ENCODE measurements at regions not wholly inside any gene's neighbourhood (a gene's known extent, or its start where the extent isn't known, plus 50 kb on each side); places are given as distances from the start of the nearest gene placed in this dataset.
A peak's percentile ranks its signal among the peaks of the same experiment; 100 is the strongest.
"Not testable (repeated sequence)": the region's sequence is repeated elsewhere in the genome, so short reads cannot be mapped to it uniquely, and the experiment has no call there.

GRCh38 chr12:123056053-123056452 is 75.6 kb downstream of the ARL6IP4 start:
- ChIA-PET CTCF (interaction anchor here (1.2 to 2.1 kb wide), 2 partner anchors 13 to 182 kb away, joined by 5 to 6 read pairs; no protein-coding TSS in a partner anchor), POLR2A (no interaction called here)
- no peak for DNase-seq
- intact Hi-C loops (cut with micrococcal nuclease), result no loop called here
- Mint-ChIP-seq H3K27ac (no peak overlapping the region), H3K4me1 (ENCODE audit: low read depth) (no peaks in the 10 kb centered on the region), H3K9me3 (no peaks in the 10 kb centered on the region), H3K4me3 (no peak overlapping the region), H3K36me3 (no peaks in the 10 kb centered on the region), H3K27me3 (no peaks in the 10 kb centered on the region)

GRCh38 chr12:123055281-123055766 is 74.8 kb downstream of the ARL6IP4 start:
- H3K27ac Mint-ChIP-seq, result no peak overlapping the region
- intact Hi-C loops (cut with micrococcal nuclease), result no loop called here
- peaks cover 4% of the 10 kb centered on the region for H3K4me1 Mint-ChIP-seq (ENCODE audit: low read depth)
- H3K9me3 Mint-ChIP-seq, result no peaks in the 10 kb centered on the region
- DNase-seq, result no peak
- ChIA-PET POLR2A (no interaction called here), CTCF (interaction anchor here (1.2 to 2.1 kb wide), 3 partner anchors 12 to 183 kb away, joined by 4 to 6 read pairs (median 5); no protein-coding TSS in a partner anchor)
- H3K27me3 Mint-ChIP-seq, result no peaks in the 10 kb centered on the region
- H3K36me3 Mint-ChIP-seq, result no peaks in the 10 kb centered on the region
- no peak overlapping the region for H3K4me3 Mint-ChIP-seq

- intact Hi-C loops (cut with micrococcal nuclease), result no loop called here
- Mint-ChIP-seq H3K36me3 (no peaks in the 10 kb centered on the region), H3K9me3 (no peaks in the 10 kb centered on the region), H3K4me1 (ENCODE audit: low read depth) (peaks cover 4% of the 10 kb centered on the region), H3K4me3 (no peak overlapping the region), H3K27ac (no peak overlapping the region), H3K27me3 (no peaks in the 10 kb centered on the region)
- POLR2A ChIA-PET, result no interaction called here
- CTCF ChIA-PET, result interaction anchor here (1.4 kb wide), 1 partner anchor 21 kb away, joined by 4 read pairs; no protein-coding TSS in a partner anchor
- DNase-seq, result no peak
Observed at GRCh38 chr12:123054371-123054770, 73.9 kb downstream of the ARL6IP4 start.

- Mint-ChIP-seq H3K27me3 (no peaks in the 10 kb centered on the region), H3K4me3 (no peak overlapping the region), H3K4me1 (ENCODE audit: low read depth) (peaks cover 8% of the 10 kb centered on the region), H3K27ac (no peak overlapping the region), H3K36me3 (no peaks in the 10 kb centered on the region), H3K9me3 (no peaks in the 10 kb centered on the region)
- DNase-seq, result no peak
- intact Hi-C loops (cut with micrococcal nuclease), result no loop called here
- POLR2A ChIA-PET, result no interaction called here
- CTCF ChIA-PET, result no interaction called here
Observed at GRCh38 chr12:123051556-123051955, 71.1 kb downstream of the ARL6IP4 start.

- Mint-ChIP-seq H3K4me3 (no peak overlapping the region), H3K27ac (no peak overlapping the region), H3K27me3 (no peaks in the 10 kb centered on the region), H3K36me3 (no peaks in the 10 kb centered on the region), H3K9me3 (no peaks in the 10 kb centered on the region), H3K4me1 (ENCODE audit: low read depth) (peaks cover 8% of the 10 kb centered on the region)
- no peak for DNase-seq
- intact Hi-C loops (cut with micrococcal nuclease), result no loop called here
- POLR2A ChIA-PET, result no interaction called here
- CTCF ChIA-PET, result no interaction called here
Observed at GRCh38 chr12:123050913-123051312, 70.4 kb downstream of the ARL6IP4 start.

GRCh38 chr12:123050331-123050831 is 69.9 kb downstream of the ARL6IP4 start:
- H3K4me3 Mint-ChIP-seq, result no peak overlapping the region
- H3K27ac Mint-ChIP-seq, result no peak overlapping the region
- no peaks in the 10 kb centered on the region for H3K9me3 Mint-ChIP-seq
- intact Hi-C loops (cut with micrococcal nuclease), result no loop called here
- POLR2A ChIA-PET, result no interaction called here
- DNase-seq, result peak; percentile 17
- H3K4me1 Mint-ChIP-seq (ENCODE audit: low read depth), result peaks cover 8% of the 10 kb centered on the region
- H3K36me3 Mint-ChIP-seq, result no peaks in the 10 kb centered on the region
- CTCF ChIA-PET, result interaction anchor here (0.9 to 1.5 kb wide), 2 partner anchors 100 to 188 kb away, joined by 3 to 4 read pairs; partner anchors contain the start of gene PITPNM2
- no peaks in the 10 kb centered on the region for H3K27me3 Mint-ChIP-seq

- no peak overlapping the region for H3K4me3 Mint-ChIP-seq
Observed at GRCh38 chr12:123049398-123050240, 69.1 kb downstream of the ARL6IP4 start.

GRCh38 chr12:123047892-123048291 is 67.4 kb downstream of the ARL6IP4 start:
- H3K27ac Mint-ChIP-seq, POLR2A ChIA-PET: not testable (repeated sequence)
- peaks cover 25% of the 10 kb centered on the region for H3K4me1 Mint-ChIP-seq (ENCODE audit: low read depth)

More at GRCh38 chr12:123049398-123050240, 69.1 kb downstream of the ARL6IP4 start:
- Mint-ChIP-seq H3K36me3 (no peaks in the 10 kb centered on the region), H3K27me3 (no peaks in the 10 kb centered on the region), H3K27ac (no peak overlapping the region), H3K9me3 (no peaks in the 10 kb centered on the region), H3K4me1 (ENCODE audit: low read depth) (peaks cover 14% of the 10 kb centered on the region)
- intact Hi-C loops (cut with micrococcal nuclease), result no loop called here
- ChIA-PET CTCF (interaction anchor here (0.9 to 1.5 kb wide), 2 partner anchors 101 to 189 kb away, joined by 3 to 4 read pairs; partner anchors contain the start of gene PITPNM2), POLR2A (no interaction called here)
- DNase-seq, result no peak

GRCh38 chr12:123047289-123047688 is 66.8 kb downstream of the ARL6IP4 start:
- no peak overlapping the region for H3K27ac Mint-ChIP-seq
- DNase-seq, result no peak
- no peaks in the 10 kb centered on the region for H3K9me3 Mint-ChIP-seq
- ChIA-PET POLR2A (no interaction called here), CTCF (no interaction called here)
- intact Hi-C loops (cut with micrococcal nuclease), result no loop called here
- no peaks in the 10 kb centered on the region for H3K36me3 Mint-ChIP-seq
- no peaks in the 10 kb centered on the region for H3K27me3 Mint-ChIP-seq
- H3K4me1 Mint-ChIP-seq (ENCODE audit: low read depth), result peaks cover 25% of the 10 kb centered on the region
- H3K4me3 Mint-ChIP-seq, result no peak overlapping the region

More at GRCh38 chr12:123047892-123048291, 67.4 kb downstream of the ARL6IP4 start:
- H3K36me3 Mint-ChIP-seq; H3K27me3 Mint-ChIP-seq; DNase-seq; H3K4me3 Mint-ChIP-seq; H3K9me3 Mint-ChIP-seq; CTCF ChIA-PET; intact Hi-C loops (cut with micrococcal nuclease): not testable (repeated sequence)

GRCh38 chr12:123046431-123046830 is 66.0 kb downstream of the ARL6IP4 start:
- Mint-ChIP-seq H3K27ac (no peak overlapping the region), H3K4me1 (ENCODE audit: low read depth) (peaks cover 25% of the 10 kb centered on the region), H3K27me3 (no peaks in the 10 kb centered on the region), H3K9me3 (no peaks in the 10 kb centered on the region), H3K4me3 (no peak overlapping the region), H3K36me3 (no peaks in the 10 kb centered on the region)
- DNase-seq, result no peak
- ChIA-PET POLR2A (no interaction called here), CTCF (no interaction called here)
- intact Hi-C loops (cut with micrococcal nuclease), result no loop called here

- Mint-ChIP-seq H3K36me3 (no peaks in the 10 kb centered on the region), H3K4me1 (ENCODE audit: low read depth) (peaks cover 23% of the 10 kb centered on the region), H3K4me3 (no peak overlapping the region), H3K27ac (no peak overlapping the region), H3K27me3 (no peaks in the 10 kb centered on the region), H3K9me3 (no peaks in the 10 kb centered on the region)
- intact Hi-C loops (cut with micrococcal nuclease), result no loop called here
- POLR2A ChIA-PET, result interaction anchor here (1.3 kb wide), 1 partner anchor 70 kb away, joined by 3 read pairs; the partner anchor contains the start of gene OGFOD2
- CTCF ChIA-PET, result interaction anchor here (1.8 to 4.2 kb wide), 3 partner anchors 26 to 193 kb away, joined by 6 to 70 read pairs (median 35); partner anchors contain the start of genes MPHOSPH9 and MTRFR
- no peak for DNase-seq
Observed at GRCh38 chr12:123045678-123046077, 65.2 kb downstream of the ARL6IP4 start.

- Mint-ChIP-seq H3K4me3 (no peak overlapping the region), H3K4me1 (ENCODE audit: low read depth) (peaks cover 21% of the 10 kb centered on the region), H3K27ac (no peak overlapping the region), H3K27me3 (no peaks in the 10 kb centered on the region), H3K9me3 (no peaks in the 10 kb centered on the region), H3K36me3 (no peaks in the 10 kb centered on the region)
- ChIA-PET CTCF (interaction anchor here (0.6 to 4.2 kb wide), 17 partner anchors 9 to 383 kb away, joined by 3 to 70 read pairs (median 4); partner anchors contain the start of genes MPHOSPH9, MTRFR and PITPNM2), POLR2A (interaction anchor here (1.0 to 2.1 kb wide), 4 partner anchors 31 to 189 kb away, joined by 4 to 7 read pairs (median 5); partner anchors contain the start of genes MPHOSPH9, MTRFR and PITPNM2)
- DNase-seq, result no peak
- intact Hi-C loops (cut with micrococcal nuclease), result loop anchor here (5.0 kb wide), 1 partner anchor 88 kb away; no protein-coding TSS in a partner anchor
Observed at GRCh38 chr12:123044351-123044750, 63.9 kb downstream of the ARL6IP4 start.
